Forelimb muscle (tissue), 1 donor: ENCODE measurements at regions not wholly inside any gene's neighbourhood (a gene's known extent, or its start where the extent isn't known, plus 50 kb on each side); places are given as distances from the start of the nearest gene placed in this dataset.
"Not testable (repeated sequence)": the region's sequence is repeated elsewhere in the genome, so short reads cannot be mapped to it uniquely, and the experiment has no call there.

Experiments used
- DNase-seq: peaks from one replicate; pipeline ENCODE4 v3.0.0-alpha.2; 2013; ENCODE audit warnings: low read depth

GRCh38 chr3:20488151-20488550 lies 302.1 kb upstream of the SGO1 start:
- no peak for DNase-seq

GRCh38 chr3:20484126-20484525 lies 298.1 kb upstream of the SGO1 start:
- no peak for DNase-seq

GRCh38 chr3:20482350-20482749 lies 296.3 kb upstream of the SGO1 start:
- DNase-seq: no peak

GRCh38 chr3:20480786-20481365 lies 294.9 kb upstream of the SGO1 start:
- DNase-seq: peak; percentile 20

GRCh38 chr3:20478436-20478835 lies 292.4 kb upstream of the SGO1 start:
- no peak for DNase-seq

GRCh38 chr3:20464237-20464636 lies 278.2 kb upstream of the SGO1 start:
- DNase-seq: not testable (repeated sequence)

- DNase-seq: no peak
These were observed 276.7 kb upstream of the SGO1 start for GRCh38 chr3:20462723-20463122.

- no peak for DNase-seq
These were observed 276.2 kb upstream of the SGO1 start for GRCh38 chr3:20462226-20462625.

- DNase-seq: peak; percentile 43
These were observed 273.1 kb upstream of the SGO1 start for GRCh38 chr3:20458994-20459716.

GRCh38 chr3:20456511-20456910 lies 270.5 kb upstream of the SGO1 start:
- DNase-seq: no peak

GRCh38 chr3:20451170-20451569 lies 265.2 kb upstream of the SGO1 start:
- no peak for DNase-seq

GRCh38 chr3:20450611-20451010 lies 264.6 kb upstream of the SGO1 start:
- no peak for DNase-seq

GRCh38 chr3:20442846-20443245 lies 256.8 kb upstream of the SGO1 start:
- DNase-seq: no peak

- not testable (repeated sequence) for DNase-seq
These were observed 241.3 kb upstream of the SGO1 start for GRCh38 chr3:20427268-20427667.

- no peak for DNase-seq
These were observed 239.1 kb upstream of the SGO1 start for GRCh38 chr3:20425138-20425537.

GRCh38 chr3:20424086-20424485 lies 238.1 kb upstream of the SGO1 start:
- peak; percentile 19 for DNase-seq

- no peak for DNase-seq
These were observed 236.4 kb upstream of the SGO1 start for GRCh38 chr3:20422391-20422790.

- no peak for DNase-seq
These were observed 231.5 kb upstream of the SGO1 start for GRCh38 chr3:20417388-20418108.

- DNase-seq: no peak
These were observed 220.6 kb upstream of the SGO1 start for GRCh38 chr3:20406611-20407011.

- DNase-seq: no peak
These were observed 219.7 kb upstream of the SGO1 start for GRCh38 chr3:20405744-20406143.

- no peak for DNase-seq
These were observed 219.2 kb upstream of the SGO1 start for GRCh38 chr3:20405231-20405630.

- DNase-seq: no peak
These were observed 218.7 kb upstream of the SGO1 start for GRCh38 chr3:20404741-20405100.
